Endothelial cell of umbilical vein (primary cell): ENCODE measurements at regions not wholly inside any gene's neighbourhood (a gene's known extent, or its start where the extent isn't known, plus 50 kb on each side); places are given as distances from the start of the nearest gene placed in this dataset.

Experiments
- BruUV-seq: library from RNA; stranded (reverse); fragments of 400-500 nt; replicated peaks from 2 replicates; lab custom pipeline; 2021; lab: Mats Ljungman, UMichigan
- CTCF ChIA-PET: fragments of 300-600, 350-600 bp; sonication (Branson Sonifier 250); formaldehyde crosslinking; loops from one replicate; lab custom pipeline; 2021; ENCODE audit warnings: antibody characterized with exemption, inconsistent platforms; lab: Charles Lee
- POLR2A ChIA-PET: fragments of 300-600, 350-600 bp; sonication (Branson Sonifier 250); formaldehyde crosslinking; loops from one replicate; lab custom pipeline; 2021; ENCODE audit warnings: antibody characterized with exemption, inconsistent platforms; lab: Charles Lee
- DNase-seq: peaks from one replicate; pipeline ENCODE4 v3.0.0-alpha.2; 2011; ENCODE audit warnings: low read depth, low spot score
- FAIRE-seq: peaks from 2 replicates; lab custom pipeline; 2011; peaks lifted over from hg19 to GRCh38; lab: Jason Lieb, UNC
- H2AFZ ChIP-seq: 2 replicates; pipeline ENCODE4 v1.6.0; 2012; ENCODE audit warnings: low read depth, low read length, control low read depth, inconsistent platforms
- H3K27ac ChIP-seq: 2 replicates; pipeline ENCODE4 v1.5.1; 2011; ENCODE audit warnings: low read depth, mild to moderate bottlenecking, control low read depth, low read length, moderate library complexity; ENCODE audit not compliant: insufficient read depth
- H3K27me3 ChIP-seq, 2 experiments: 2 replicates each; pipeline versions ENCODE4 v1.6.0 to v1.6.1; 2011; ENCODE audit warnings: low read length in 2 of 2, mixed read lengths in 1 of 2; ENCODE audit not compliant: control insufficient read depth in 2 of 2, insufficient read depth in 2 of 2
- H3K36me3 ChIP-seq, 2 experiments: 2 replicates in 1 of 2; 3 replicates in 1 of 2; pipeline ENCODE4 v1.5.1; 2011; ENCODE audit warnings: low read length in 2 of 2, mild to moderate bottlenecking in 1 of 2, moderate library complexity in 1 of 2; ENCODE audit not compliant: control insufficient read depth in 2 of 2, insufficient read depth in 2 of 2; ENCODE audit errors: extremely low read depth in 1 of 2
- H3K4me1 ChIP-seq: 3 replicates; pipeline ENCODE4 v1.5.1; 2011; ENCODE audit warnings: mild to moderate bottlenecking, low read length; ENCODE audit not compliant: control insufficient read depth, insufficient read depth; ENCODE audit errors: extremely low read depth
- H3K4me2 ChIP-seq: 2 replicates; pipeline ENCODE4 v1.6.1; 2011; ENCODE audit warnings: low read length, control low read depth, mixed read lengths; ENCODE audit not compliant: insufficient read depth
- H3K4me3 ChIP-seq, 3 experiments: fragments of 200-600 bp in 1 of 3; sonication (generic), shearing (Covaris generic) in 1 of 3; replicated peaks in 1 of 3; 2 replicates each; pipeline ENCODE4 v1.5.1; 2011 to 2016; ENCODE audit warnings: control low read depth in 3 of 3, low read length in 3 of 3, mild to moderate bottlenecking in 2 of 3, inconsistent platforms in 1 of 3, low read depth in 1 of 3, moderate library complexity in 1 of 3; ENCODE audit not compliant: insufficient read depth in 1 of 3
- H3K79me2 ChIP-seq: 2 replicates; pipeline ENCODE4 v1.6.0; 2012; ENCODE audit warnings: low read length, inconsistent platforms; ENCODE audit not compliant: control insufficient read depth, insufficient read depth
- H3K9ac ChIP-seq: replicated peaks from 2 replicates; pipeline ENCODE3; 2011; ENCODE audit warnings: low read length, control low read depth; ENCODE audit not compliant: insufficient read depth; ENCODE audit errors: extremely low read depth
- H3K9me1 ChIP-seq: replicated peaks from 3 replicates; pipeline ENCODE4 v1.6.0; 2011; ENCODE audit warnings: mild to moderate bottlenecking, low read length; ENCODE audit not compliant: control insufficient read depth, insufficient read depth; ENCODE audit errors: extremely low read depth
- H3K9me3 ChIP-seq: replicated peaks from 2 replicates; pipeline ENCODE4 v1.5.1; 2012; ENCODE audit warnings: low read length, inconsistent platforms; ENCODE audit not compliant: control insufficient read depth, insufficient read depth
- H4K20me1 ChIP-seq: replicated peaks from 2 replicates; pipeline ENCODE3; 2011; ENCODE audit warnings: mild to moderate bottlenecking, low read length; ENCODE audit not compliant: control insufficient read depth, insufficient read depth; ENCODE audit errors: extremely low read depth
- EZH2 ChIP-seq: IDR thresholded peaks from 2 replicates; pipeline ENCODE4 v1.6.1; 2012; ENCODE audit warnings: borderline replicate concordance, low read depth, mild to moderate bottlenecking, moderate library complexity, low read length, inconsistent platforms; ENCODE audit not compliant: severe bottlenecking
- FOS ChIP-seq: IDR thresholded peaks from 2 replicates; pipeline ENCODE4 v1.6.1; 2011; ENCODE audit warnings: mild to moderate bottlenecking, low read length, moderate library complexity, borderline replicate concordance; ENCODE audit not compliant: insufficient read depth
- GATA2 ChIP-seq: IDR thresholded peaks from 2 replicates; pipeline ENCODE4 v1.7.0; 2011; ENCODE audit warnings: low read depth, mild to moderate bottlenecking, moderate library complexity, mixed read lengths, low read length; ENCODE audit not compliant: insufficient read length, insufficient read depth
- JUN ChIP-seq: IDR thresholded peaks from 2 replicates; pipeline ENCODE4 v1.6.1; 2011; ENCODE audit warnings: borderline replicate concordance, low read depth; ENCODE audit not compliant: insufficient read length, insufficient read depth
- MAX ChIP-seq: IDR thresholded peaks from 2 replicates; pipeline ENCODE4 v1.6.1; 2011; ENCODE audit not compliant: insufficient read depth, insufficient read length
- MYC ChIP-seq: IDR thresholded peaks from one replicate; pipeline ENCODE4 v1.6.1; 2011; ENCODE audit warnings: mild to moderate bottlenecking, low read depth, low read length
- POLR2A ChIP-seq: IDR thresholded peaks from 2 replicates; pipeline ENCODE4 v1.6.1; 2012; ENCODE audit warnings: low read depth, mild to moderate bottlenecking, control low read depth, low read length
- POLR2AphosphoS5 ChIP-seq: IDR thresholded peaks from 2 replicates; pipeline ENCODE4 v1.6.1; 2012; ENCODE audit warnings: low read depth, mild to moderate bottlenecking, control low read depth, low read length, moderate library complexity; ENCODE audit not compliant: insufficient read depth
- dilution Hi-C: fragments of 300-500 bp; cut with MboI; formaldehyde crosslinking; loops from one replicate; pipeline ENCODE4 v1.15.0; 2019; ENCODE audit warnings: low sequenced_read_pairs; ENCODE audit not compliant: extremely low pct_ligation_motif_present
- intact Hi-C: fragments of 100-400 bp; cut with micrococcal nuclease; formaldehyde crosslinking; loops from one replicate; pipeline ENCODE4 v1.10.0; 2022
- TF ChIP-seq, protein P1 (sequence below), 2 donors: IDR thresholded peaks; 1 replicate in 1 of 2; 2 replicates in 1 of 2; pipeline ENCODE4 v1.5.1; 2011; ENCODE audit warnings: low read length in 2 of 2, mild to moderate bottlenecking in 2 of 2, moderate library complexity in 2 of 2, control low read depth in 1 of 2, inconsistent platforms in 1 of 2, low read depth in 1 of 2; ENCODE audit not compliant: insufficient read depth in 1 of 2; ENCODE audit errors: extremely low read depth in 1 of 2

DNA sequence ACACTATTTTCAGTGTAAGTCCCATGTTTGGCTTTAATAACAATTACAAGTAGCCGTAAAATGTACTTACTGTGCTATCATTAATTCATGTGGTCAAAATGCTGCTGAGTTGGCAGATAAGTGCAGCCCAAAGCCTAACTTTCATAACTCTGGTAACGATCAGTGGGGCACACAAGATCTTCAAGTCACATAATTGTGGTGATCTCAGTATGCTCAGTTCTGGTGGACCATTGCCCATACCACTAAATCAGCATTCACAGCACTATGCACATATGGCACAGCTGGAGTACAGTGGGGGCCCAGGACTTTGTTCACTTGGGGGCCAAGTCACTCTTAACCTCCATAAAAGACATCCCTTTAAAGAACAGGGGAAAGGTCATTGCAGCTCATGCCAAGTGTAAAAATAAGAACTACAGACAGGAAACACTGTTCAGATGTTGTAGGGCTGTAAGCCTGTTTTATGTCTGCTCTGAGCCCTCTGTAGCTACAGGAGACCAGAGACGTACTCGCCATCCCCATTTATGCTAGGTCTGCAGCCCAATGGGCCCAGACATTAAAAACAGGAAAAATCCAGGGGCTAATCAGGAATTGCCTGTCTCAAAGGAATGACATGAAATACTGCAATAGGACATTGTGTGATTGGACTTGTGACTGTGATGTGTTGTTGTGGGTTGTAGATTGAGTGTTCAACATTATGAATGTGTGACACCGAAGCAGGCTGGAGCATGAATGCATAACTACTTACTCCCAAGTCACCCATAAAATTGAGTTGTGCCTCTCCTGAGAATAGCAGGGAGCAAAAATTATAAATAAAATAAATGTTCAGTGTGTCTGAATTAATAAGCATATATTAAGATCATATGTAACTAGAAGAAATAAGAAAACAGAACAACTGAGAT lies 282.5 kb upstream of the EPHA3 start:
- H3K79me2 ChIP-seq: no peaks in the 10 kb centered on the region
- H4K20me1 ChIP-seq: no peaks in the 10 kb centered on the region
- H3K9ac ChIP-seq: no peak overlapping the region
- H3K36me3 ChIP-seq: no peaks in the 10 kb centered on the region
- no TSS peak for BruUV-seq
- no peak for FAIRE-seq
- H3K9me3 ChIP-seq: peaks cover 2% of the 10 kb centered on the region
- TF ChIP-seq JUN: no peak
- TF ChIP-seq MAX: no peak
- TF ChIP-seq POLR2A: no peak
- TF ChIP-seq, protein P1, sequence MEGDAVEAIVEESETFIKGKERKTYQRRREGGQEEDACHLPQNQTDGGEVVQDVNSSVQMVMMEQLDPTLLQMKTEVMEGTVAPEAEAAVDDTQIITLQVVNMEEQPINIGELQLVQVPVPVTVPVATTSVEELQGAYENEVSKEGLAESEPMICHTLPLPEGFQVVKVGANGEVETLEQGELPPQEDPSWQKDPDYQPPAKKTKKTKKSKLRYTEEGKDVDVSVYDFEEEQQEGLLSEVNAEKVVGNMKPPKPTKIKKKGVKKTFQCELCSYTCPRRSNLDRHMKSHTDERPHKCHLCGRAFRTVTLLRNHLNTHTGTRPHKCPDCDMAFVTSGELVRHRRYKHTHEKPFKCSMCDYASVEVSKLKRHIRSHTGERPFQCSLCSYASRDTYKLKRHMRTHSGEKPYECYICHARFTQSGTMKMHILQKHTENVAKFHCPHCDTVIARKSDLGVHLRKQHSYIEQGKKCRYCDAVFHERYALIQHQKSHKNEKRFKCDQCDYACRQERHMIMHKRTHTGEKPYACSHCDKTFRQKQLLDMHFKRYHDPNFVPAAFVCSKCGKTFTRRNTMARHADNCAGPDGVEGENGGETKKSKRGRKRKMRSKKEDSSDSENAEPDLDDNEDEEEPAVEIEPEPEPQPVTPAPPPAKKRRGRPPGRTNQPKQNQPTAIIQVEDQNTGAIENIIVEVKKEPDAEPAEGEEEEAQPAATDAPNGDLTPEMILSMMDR (IDR thresholded peaks at IDR 0.05; ENCODE audit: extremely low read depth in 1 of 2, insufficient read depth in 1 of 2, low read depth in 1 of 2, low read length in 2 of 2): no peak
- TF ChIP-seq MYC: no peak
- no peak for TF ChIP-seq GATA2
- TF ChIP-seq FOS: no peak
- TF ChIP-seq POLR2AphosphoS5: no peak
- no peak for TF ChIP-seq EZH2
- H2AFZ ChIP-seq: no peak overlapping the region
- H3K4me1 ChIP-seq: no peaks in the 10 kb centered on the region
- no peak overlapping the region for H3K4me2 ChIP-seq
- DNase-seq: no peak
- dilution Hi-C loops (no loop called here), intact Hi-C loops (no loop called here)
- H3K27me3 ChIP-seq: no peaks in the 10 kb centered on the region
- no peak overlapping the region for H3K27ac ChIP-seq
- no peak overlapping the region for H3K4me3 ChIP-seq
- POLR2A ChIA-PET: no interaction called here
- CTCF ChIA-PET: no interaction called here
- H3K9me1 ChIP-seq: no peaks in the 10 kb centered on the region
